Calu3 (cell line): ENCODE measurements at regions not wholly inside any gene's neighbourhood (a gene's known extent, or its start where the extent isn't known, plus 50 kb on each side); places are given as distances from the start of the nearest gene placed in this dataset.

Experiments
- BruUV-seq: library from RNA; stranded (reverse); fragments of 400-500 nt; replicated peaks from 2 replicates; lab custom pipeline; 2021; lab: Mats Ljungman, UMichigan
- CTCF ChIA-PET: fragments of 300-600 bp; sonication (Branson Sonifier 250); formaldehyde crosslinking; loops from one replicate; lab custom pipeline; 2022; ENCODE audit warnings: antibody characterized with exemption; lab: Charles Lee
- DNase-seq: peaks from one replicate; pipeline ENCODE4 v3.0.0; 2022
- H3K27ac Mint-ChIP-seq: one replicate; pipeline ENCODE4 v1.8.0; 2022; ENCODE audit warnings: mixed read lengths; ENCODE audit not compliant: unreplicated experiment
- H3K27me3 Mint-ChIP-seq: one replicate; pipeline ENCODE4 v1.8.0; 2022; ENCODE audit warnings: mixed read lengths; ENCODE audit not compliant: unreplicated experiment
- H3K36me3 Mint-ChIP-seq: one replicate; pipeline ENCODE4 v1.8.0; 2022; ENCODE audit warnings: mild to moderate bottlenecking, moderate library complexity, mixed read lengths; ENCODE audit not compliant: insufficient read depth, unreplicated experiment
- H3K4me1 Mint-ChIP-seq: one replicate; pipeline ENCODE4 v1.8.0; 2022; ENCODE audit warnings: mild to moderate bottlenecking, low read depth, mixed read lengths; ENCODE audit not compliant: unreplicated experiment
- H3K4me3 Mint-ChIP-seq: one replicate; pipeline ENCODE4 v1.8.0; 2022; ENCODE audit warnings: mild to moderate bottlenecking, low read depth, moderate library complexity, mixed read lengths; ENCODE audit not compliant: unreplicated experiment
- H3K9me3 Mint-ChIP-seq: one replicate; pipeline ENCODE4 v1.8.0; 2022; ENCODE audit warnings: low read depth, mixed read lengths; ENCODE audit not compliant: unreplicated experiment
- intact Hi-C: fragments of 100-400 bp; cut with micrococcal nuclease; formaldehyde crosslinking; loops from one replicate; pipeline ENCODE4 v1.10.0; 2022; ENCODE audit not compliant: unreplicated experiment
- TF ChIP-seq, protein P1 (sequence below): fragments of 200-600 bp; IDR thresholded peaks from one replicate; pipeline ENCODE4 v1.8.0; 2022; ENCODE audit warnings: antibody characterized with exemption; ENCODE audit not compliant: unreplicated experiment

- BruUV-seq = no TSS peak
- CTCF ChIA-PET = no interaction called here
- Mint-ChIP-seq H3K9me3 (no peaks in the 10 kb centered on the region), H3K36me3 (no peaks in the 10 kb centered on the region), H3K27ac (no peak overlapping the region), H3K4me1 (no peaks in the 10 kb centered on the region), H3K27me3 (no peaks in the 10 kb centered on the region), H3K4me3 (no peak overlapping the region)
- intact Hi-C loops = no loop called here
- no peak for DNase-seq
- TF ChIP-seq, protein P1, sequence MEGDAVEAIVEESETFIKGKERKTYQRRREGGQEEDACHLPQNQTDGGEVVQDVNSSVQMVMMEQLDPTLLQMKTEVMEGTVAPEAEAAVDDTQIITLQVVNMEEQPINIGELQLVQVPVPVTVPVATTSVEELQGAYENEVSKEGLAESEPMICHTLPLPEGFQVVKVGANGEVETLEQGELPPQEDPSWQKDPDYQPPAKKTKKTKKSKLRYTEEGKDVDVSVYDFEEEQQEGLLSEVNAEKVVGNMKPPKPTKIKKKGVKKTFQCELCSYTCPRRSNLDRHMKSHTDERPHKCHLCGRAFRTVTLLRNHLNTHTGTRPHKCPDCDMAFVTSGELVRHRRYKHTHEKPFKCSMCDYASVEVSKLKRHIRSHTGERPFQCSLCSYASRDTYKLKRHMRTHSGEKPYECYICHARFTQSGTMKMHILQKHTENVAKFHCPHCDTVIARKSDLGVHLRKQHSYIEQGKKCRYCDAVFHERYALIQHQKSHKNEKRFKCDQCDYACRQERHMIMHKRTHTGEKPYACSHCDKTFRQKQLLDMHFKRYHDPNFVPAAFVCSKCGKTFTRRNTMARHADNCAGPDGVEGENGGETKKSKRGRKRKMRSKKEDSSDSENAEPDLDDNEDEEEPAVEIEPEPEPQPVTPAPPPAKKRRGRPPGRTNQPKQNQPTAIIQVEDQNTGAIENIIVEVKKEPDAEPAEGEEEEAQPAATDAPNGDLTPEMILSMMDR = no peak
Observed at GRCh38 chr6:139642346-139642745, 267.9 kb upstream of the CITED2 start.

DNA sequence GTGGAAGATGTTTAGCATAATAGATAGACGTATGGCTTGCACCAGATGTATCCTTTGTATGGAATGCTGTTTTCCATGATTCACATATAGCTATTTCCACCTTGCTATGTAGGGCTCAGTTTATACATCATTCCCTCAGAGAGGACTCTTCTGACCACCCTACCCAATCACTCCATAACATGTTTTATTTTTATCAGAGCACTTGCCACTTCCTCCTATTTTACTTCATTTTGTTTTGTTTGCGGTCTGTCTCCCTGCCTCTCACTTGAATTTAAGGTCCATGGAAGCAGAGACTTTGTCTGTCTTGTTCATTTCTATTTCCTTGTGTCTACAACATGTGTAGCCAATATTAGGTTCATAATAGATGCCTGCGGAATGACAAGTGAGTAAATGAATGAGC, 266.9 kb upstream of the CITED2 start:
- H3K9me3 Mint-ChIP-seq = no peaks in the 10 kb centered on the region
- BruUV-seq = no TSS peak
- no peak for DNase-seq
- intact Hi-C loops = no loop called here
- CTCF ChIA-PET = no interaction called here
- TF ChIP-seq, protein P1 = no peak
- H3K27ac Mint-ChIP-seq = no peak overlapping the region
- H3K4me1 Mint-ChIP-seq = no peaks in the 10 kb centered on the region
- H3K36me3 Mint-ChIP-seq = no peaks in the 10 kb centered on the region
- no peaks in the 10 kb centered on the region for H3K27me3 Mint-ChIP-seq
- H3K4me3 Mint-ChIP-seq = no peak overlapping the region

DNA sequence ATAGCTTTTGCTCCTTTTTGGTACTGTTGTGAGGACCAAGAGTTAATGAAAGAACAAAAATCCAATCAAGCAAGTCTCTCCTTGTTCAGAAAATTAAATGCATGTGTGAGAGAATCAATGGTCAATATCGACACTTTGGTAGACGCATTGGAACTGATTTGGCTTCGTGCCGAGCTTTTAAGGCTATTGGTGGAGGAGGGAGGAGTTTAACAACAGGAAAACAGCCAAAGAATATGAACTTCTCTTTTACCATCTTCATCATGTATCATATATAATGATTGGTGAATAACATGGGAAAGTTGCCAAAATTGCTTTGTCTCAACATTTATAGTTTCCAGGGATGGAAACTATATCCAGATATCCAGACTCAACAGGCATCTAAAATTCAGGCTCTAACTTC, 266.5 kb upstream of the CITED2 start:
- intact Hi-C loops = no loop called here
- Mint-ChIP-seq H3K4me3 (no peak overlapping the region), H3K9me3 (no peaks in the 10 kb centered on the region), H3K27me3 (no peaks in the 10 kb centered on the region), H3K36me3 (no peaks in the 10 kb centered on the region), H3K4me1 (no peaks in the 10 kb centered on the region), H3K27ac (no peak overlapping the region)
- DNase-seq = no peak
- TF ChIP-seq, protein P1 = no peak
- no TSS peak for BruUV-seq
- CTCF ChIA-PET = no interaction called here

DNA sequence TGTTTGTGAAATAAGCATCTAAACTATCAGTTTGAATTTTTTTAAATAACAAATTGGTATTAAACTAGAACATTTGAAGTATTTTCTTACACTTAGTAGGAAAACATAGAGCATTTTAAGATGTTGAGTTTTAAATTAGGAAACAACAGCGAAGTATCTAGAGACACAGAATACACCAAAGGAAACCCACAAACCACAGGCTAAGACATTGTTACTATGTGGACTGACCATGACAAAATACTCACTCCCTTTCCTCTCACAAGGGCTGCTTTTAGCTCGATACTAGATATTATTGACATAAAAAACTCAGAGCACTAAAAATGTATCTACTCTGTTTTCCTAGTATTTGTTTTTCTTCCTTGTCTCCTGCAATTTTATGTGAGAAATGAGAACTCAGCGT, 266.0 kb upstream of the CITED2 start:
- H3K27ac Mint-ChIP-seq = no peak overlapping the region
- TF ChIP-seq, protein P1 = no peak
- no peaks in the 10 kb centered on the region for H3K27me3 Mint-ChIP-seq
- BruUV-seq = no TSS peak
- H3K4me1 Mint-ChIP-seq = no peaks in the 10 kb centered on the region
- H3K9me3 Mint-ChIP-seq = no peaks in the 10 kb centered on the region
- no peak overlapping the region for H3K4me3 Mint-ChIP-seq
- DNase-seq = no peak
- H3K36me3 Mint-ChIP-seq = no peaks in the 10 kb centered on the region
- CTCF ChIA-PET = no interaction called here
- intact Hi-C loops = no loop called here
